DND-41 (cell line): ENCODE measurements at regions not wholly inside any gene's neighbourhood (a gene's known extent, or its start where the extent isn't known, plus 50 kb on each side); places are given as distances from the start of the nearest gene placed in this dataset.

Experiments used
- CTCF ChIP-seq: IDR thresholded peaks from 2 replicates; pipeline ENCODE4 v1.5.1; 2012; ENCODE audit warnings: borderline replicate concordance, low read length, moderate library complexity, mild to moderate bottlenecking; ENCODE audit not compliant: poor library complexity, severe bottlenecking; ENCODE audit errors: extremely low read depth
- EZH2 ChIP-seq: IDR thresholded peaks from 3 replicates; pipeline ENCODE4 v1.6.1; 2012; ENCODE audit warnings: borderline replicate concordance, low read depth, mild to moderate bottlenecking, moderate library complexity, low read length, inconsistent platforms; ENCODE audit not compliant: severe bottlenecking

- TF ChIP-seq CTCF (no peak), EZH2 (no peak)
Measured at GRCh38 chr2:150572961-150573395, 85.5 kb upstream of the RND3 start.
